Hepatocyte (in vitro differentiated cells): ENCODE measurements at regions not wholly inside any gene's neighbourhood (a gene's known extent, or its start where the extent isn't known, plus 50 kb on each side); places are given as distances from the start of the nearest gene placed in this dataset.
A peak's percentile ranks its signal among the peaks of the same experiment; 100 is the strongest.

Source experiments
- DNase-seq: peaks from one replicate; pipeline ENCODE4 v3.0.0-alpha.2; 2016; ENCODE audit warnings: low spot score
- H2AFZ ChIP-seq: fragments of 200-600 bp; sonication (generic); 2 replicates; pipeline ENCODE4 v1.6.0; 2016; ENCODE audit warnings: antibody characterized with exemption, mild to moderate bottlenecking
- H3K27ac ChIP-seq: fragments of 200-600 bp; sonication (generic); 2 replicates; pipeline ENCODE4 v1.5.1; 2016; ENCODE audit warnings: mild to moderate bottlenecking
- H3K27me3 ChIP-seq: fragments of 200-600 bp; sonication (generic); 2 replicates; pipeline ENCODE4 v1.6.1; 2016
- H3K36me3 ChIP-seq: fragments of 200-600 bp; sonication (generic); replicated peaks from 2 replicates; pipeline ENCODE4 v1.5.1; 2016; ENCODE audit warnings: low read depth; ENCODE audit not compliant: insufficient read depth
- H3K4me1 ChIP-seq: fragments of 200-600 bp; sonication (generic); 2 replicates; pipeline ENCODE4 v1.5.1; 2016; ENCODE audit warnings: mild to moderate bottlenecking, moderate library complexity; ENCODE audit not compliant: insufficient read depth
- H3K4me2 ChIP-seq: fragments of 200-600 bp; sonication (generic); 2 replicates; pipeline ENCODE4 v1.6.0; 2016
- H3K4me3 ChIP-seq: fragments of 200-600 bp; sonication (generic); 2 replicates; pipeline ENCODE4 v1.5.1; 2016; ENCODE audit warnings: mild to moderate bottlenecking
- H3K79me2 ChIP-seq: fragments of 200-600 bp; sonication (generic); 2 replicates; pipeline ENCODE4 v1.6.0; 2017; ENCODE audit warnings: mild to moderate bottlenecking
- H3K9me2 ChIP-seq: fragments of 200-600 bp; sonication (generic); replicated peaks from 2 replicates; pipeline ENCODE4 v1.6.0; 2017; ENCODE audit warnings: mild to moderate bottlenecking; ENCODE audit not compliant: insufficient read depth
- H3K9me3 ChIP-seq: fragments of 200-600 bp; sonication (generic); 2 replicates; pipeline ENCODE4 v1.5.1; 2016; ENCODE audit warnings: low read depth, mild to moderate bottlenecking
- H4K20me1 ChIP-seq: fragments of 200-600 bp; sonication (generic); 2 replicates; pipeline ENCODE4 v1.6.0; 2016; ENCODE audit warnings: mild to moderate bottlenecking; ENCODE audit not compliant: insufficient read depth, poor library complexity, severe bottlenecking
- EZH2 ChIP-seq: fragments of 200-600 bp; sonication (generic); IDR thresholded peaks from 2 replicates; pipeline ENCODE4 v1.6.1; 2016; ENCODE audit warnings: antibody characterized with exemption, mild to moderate bottlenecking, borderline replicate concordance
- EZH2phosphoT487 ChIP-seq: fragments of 200-600 bp; sonication (generic); IDR thresholded peaks from one replicate; pipeline ENCODE4 v1.6.1; 2018; ENCODE audit warnings: antibody characterized with exemption, mild to moderate bottlenecking, low read depth, moderate library complexity; ENCODE audit not compliant: unreplicated experiment, severe bottlenecking
- WGBS: methylation state at CpG from one replicate; pipeline ENCODE4 v1.1.6; 2016; ENCODE audit warnings: low lambda C conversion rate; ENCODE audit errors: missing lambda C conversion rate; 5-methylcytosine and 5-hydroxymethylcytosine counted together
- TF ChIP-seq, protein P1 (sequence below): fragments of 200-600 bp; sonication (generic); IDR thresholded peaks from 2 replicates; pipeline ENCODE4 v1.5.1; 2016; ENCODE audit warnings: antibody characterized with exemption, mild to moderate bottlenecking; ENCODE audit not compliant: poor library complexity

DNA sequence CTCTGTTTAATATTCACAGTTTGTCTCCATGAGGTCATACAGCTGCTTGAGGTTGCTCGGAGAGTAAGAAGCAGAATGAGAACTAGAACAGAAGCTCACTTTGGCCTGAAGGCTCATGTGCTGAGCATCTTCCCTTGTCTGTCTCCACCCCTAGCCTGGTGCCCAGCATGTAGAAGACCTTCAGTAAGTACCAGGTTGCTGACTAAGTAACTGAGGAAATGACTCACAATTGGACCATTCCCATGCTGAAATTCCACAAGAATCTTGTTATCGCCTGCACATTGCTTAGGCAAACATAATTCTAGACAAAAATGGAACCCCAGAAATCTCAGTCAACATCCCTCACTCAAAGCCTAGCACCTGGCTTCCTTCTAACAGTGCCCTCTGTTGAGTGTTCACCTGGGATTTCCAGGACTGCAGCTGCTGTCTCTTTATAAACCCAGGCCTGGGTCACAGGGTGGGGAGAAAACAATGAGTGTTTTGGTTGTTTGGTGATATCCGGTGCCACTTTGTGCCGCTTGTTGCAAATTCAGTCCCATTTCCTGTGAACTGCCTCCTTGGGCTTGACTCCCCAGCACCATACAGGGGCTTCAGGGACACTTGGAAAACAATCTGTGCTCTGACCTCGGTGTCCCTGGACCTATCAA, 406.8 kb downstream of the ETS1 start:
- Histone ChIP-seq H3K4me3 (no peak overlapping the region), H3K36me3 (no peaks in the 10 kb centered on the region), H3K79me2 (no peaks in the 10 kb centered on the region), H3K27me3 (no peaks in the 10 kb centered on the region), H3K27ac (no peak overlapping the region), H3K4me2 (no peak overlapping the region), H3K9me3 (no peaks in the 10 kb centered on the region), H3K9me2 (no peaks in the 10 kb centered on the region), H3K4me1 (peaks cover 4% of the 10 kb centered on the region), H2AFZ (no peak overlapping the region), H4K20me1 (no peaks in the 10 kb centered on the region)
- TF ChIP-seq, protein P1, sequence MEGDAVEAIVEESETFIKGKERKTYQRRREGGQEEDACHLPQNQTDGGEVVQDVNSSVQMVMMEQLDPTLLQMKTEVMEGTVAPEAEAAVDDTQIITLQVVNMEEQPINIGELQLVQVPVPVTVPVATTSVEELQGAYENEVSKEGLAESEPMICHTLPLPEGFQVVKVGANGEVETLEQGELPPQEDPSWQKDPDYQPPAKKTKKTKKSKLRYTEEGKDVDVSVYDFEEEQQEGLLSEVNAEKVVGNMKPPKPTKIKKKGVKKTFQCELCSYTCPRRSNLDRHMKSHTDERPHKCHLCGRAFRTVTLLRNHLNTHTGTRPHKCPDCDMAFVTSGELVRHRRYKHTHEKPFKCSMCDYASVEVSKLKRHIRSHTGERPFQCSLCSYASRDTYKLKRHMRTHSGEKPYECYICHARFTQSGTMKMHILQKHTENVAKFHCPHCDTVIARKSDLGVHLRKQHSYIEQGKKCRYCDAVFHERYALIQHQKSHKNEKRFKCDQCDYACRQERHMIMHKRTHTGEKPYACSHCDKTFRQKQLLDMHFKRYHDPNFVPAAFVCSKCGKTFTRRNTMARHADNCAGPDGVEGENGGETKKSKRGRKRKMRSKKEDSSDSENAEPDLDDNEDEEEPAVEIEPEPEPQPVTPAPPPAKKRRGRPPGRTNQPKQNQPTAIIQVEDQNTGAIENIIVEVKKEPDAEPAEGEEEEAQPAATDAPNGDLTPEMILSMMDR = no peak
- TF ChIP-seq EZH2 = no peak
- TF ChIP-seq EZH2phosphoT487 = no peak
- no peak for DNase-seq
- WGBS = 83% methylated on average over 5 of the region's 5 CpGs

DNA sequence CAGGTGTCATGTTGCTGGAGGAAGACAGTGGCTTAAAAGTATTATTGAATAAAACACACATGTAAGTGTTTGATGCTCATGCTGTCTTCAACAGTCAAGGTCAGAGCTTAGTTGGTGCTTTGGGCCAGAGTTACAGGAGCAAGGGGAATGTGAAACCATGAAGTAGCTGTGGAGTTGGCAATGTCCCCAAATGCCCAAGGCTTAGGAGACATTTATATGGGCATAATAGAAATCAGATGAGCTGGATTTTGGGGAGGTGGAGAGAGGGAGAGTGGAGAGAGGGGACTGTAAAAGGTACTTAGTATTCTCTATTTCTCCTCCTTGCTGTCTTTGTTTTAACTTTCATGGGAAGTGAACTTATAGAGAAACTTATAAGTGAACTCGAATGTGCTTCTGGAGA, 407.8 kb downstream of the ETS1 start:
- H3K79me2 ChIP-seq = no peaks in the 10 kb centered on the region
- H3K4me3 ChIP-seq = no peak overlapping the region
- H3K27me3 ChIP-seq = no peaks in the 10 kb centered on the region
- 77% methylated on average over 1 of the region's 1 CpG for WGBS
- peak overlapping the region; percentile 23 for H3K27ac ChIP-seq
- no peak overlapping the region for H3K4me2 ChIP-seq
- no peaks in the 10 kb centered on the region for H4K20me1 ChIP-seq
- peak; percentile 35 for DNase-seq
- H3K9me3 ChIP-seq = no peaks in the 10 kb centered on the region
- H3K9me2 ChIP-seq = no peaks in the 10 kb centered on the region
- no peak overlapping the region for H2AFZ ChIP-seq
- H3K4me1 ChIP-seq = peaks cover 4% of the 10 kb centered on the region
- TF ChIP-seq EZH2phosphoT487 = no peak
- TF ChIP-seq EZH2 = no peak
- TF ChIP-seq, protein P1 = no peak
- no peaks in the 10 kb centered on the region for H3K36me3 ChIP-seq

DNA sequence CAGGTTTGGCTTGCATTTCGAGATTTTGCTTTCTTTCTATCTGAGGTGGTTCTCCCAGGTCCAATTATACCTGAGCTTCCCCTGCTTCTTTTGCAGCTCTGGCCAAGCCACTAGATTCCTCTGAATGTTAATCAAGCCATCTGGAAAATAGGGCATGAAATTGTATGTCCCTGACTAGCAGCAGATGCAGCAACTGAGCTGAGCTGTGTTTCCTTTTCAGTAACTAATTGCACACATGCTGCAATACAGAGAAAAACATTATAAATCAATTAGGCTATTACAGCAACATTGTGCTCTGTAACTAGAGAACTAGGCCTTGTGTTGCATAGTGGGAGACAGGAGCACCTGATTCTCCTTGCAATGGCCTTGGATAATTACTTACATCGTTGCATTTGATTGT, 408.3 kb downstream of the ETS1 start:
- no peaks in the 10 kb centered on the region for H3K9me2 ChIP-seq
- H3K36me3 ChIP-seq = no peaks in the 10 kb centered on the region
- H2AFZ ChIP-seq = no peak overlapping the region
- no peak overlapping the region for H3K4me3 ChIP-seq
- H3K27me3 ChIP-seq = no peaks in the 10 kb centered on the region
- no peak overlapping the region for H3K4me2 ChIP-seq
- peaks cover 4% of the 10 kb centered on the region for H3K4me1 ChIP-seq
- no peak overlapping the region for H3K27ac ChIP-seq
- 78% methylated on average over 2 of the region's 2 CpGs for WGBS
- DNase-seq = no peak
- TF ChIP-seq EZH2 (no peak), EZH2phosphoT487 (no peak)
- TF ChIP-seq, protein P1 = no peak
- no peaks in the 10 kb centered on the region for H4K20me1 ChIP-seq
- H3K9me3 ChIP-seq = no peaks in the 10 kb centered on the region
- H3K79me2 ChIP-seq = no peaks in the 10 kb centered on the region
